GM12878 (cell line): ENCODE measurements at regions not wholly inside any gene's neighbourhood (a gene's known extent, or its start where the extent isn't known, plus 50 kb on each side); places are given as distances from the start of the nearest gene placed in this dataset.

Source experiments
- ATAC-seq: fragments of 200-7000 bp; cut with Tn5 transposase; 3 replicates; pipeline ENCODE4 v1.9.1; 2020; ENCODE audit warnings: mild to moderate bottlenecking, moderate library complexity
- BruUV-seq: library from RNA; stranded (reverse); fragments of 400-500 nt; replicated peaks from 2 replicates; lab custom pipeline; 2021; lab: Mats Ljungman, UMichigan
- CTCF ChIA-PET: fragments of 300-600 bp; sonication (Branson Sonifier 250); formaldehyde crosslinking; extraction: SDS; loops from one replicate; lab custom pipeline; 2021; ENCODE audit warnings: inconsistent platforms; lab: Yijun Ruan, JAX
- POLR2A ChIA-PET: fragments of 350-600 bp; formaldehyde crosslinking; extraction: SDS; loops from one replicate; lab custom pipeline; 2021; ENCODE audit warnings: inconsistent platforms; lab: Charles Lee
- RAD21 ChIA-PET: fragments of 300-600 bp; sonication (Branson Sonifier 250); formaldehyde crosslinking; loops from one replicate; lab custom pipeline; 2023; ENCODE audit warnings: antibody characterized with exemption; ENCODE audit not compliant: unreplicated experiment; lab: Charles Lee
- SMC1A ChIA-PET: fragments of 300-600 bp; sonication (Branson Sonifier 250); formaldehyde crosslinking; loops from one replicate; lab custom pipeline; 2023; ENCODE audit not compliant: unreplicated experiment, uncharacterized antibody; lab: Charles Lee
- DNase-seq: peaks from one replicate; pipeline ENCODE4 v3.0.0-alpha.2; 2011; ENCODE audit warnings: low read depth, low spot score
- FAIRE-seq: peaks from 3 replicates; lab custom pipeline; 2011; peaks lifted over from hg19 to GRCh38; lab: Jason Lieb, UNC
- H2AFZ ChIP-seq: 2 replicates; pipeline ENCODE4 v1.6.0; 2011; ENCODE audit warnings: low read depth, low read length, control low read depth; ENCODE audit not compliant: control insufficient read depth
- H3K27ac ChIP-seq: 2 replicates; pipeline ENCODE4 v1.5.1; 2011; ENCODE audit warnings: control low read depth; ENCODE audit not compliant: control insufficient read depth, insufficient read depth
- H3K27me3 ChIP-seq, 2 experiments: replicated peaks in 1 of 2; 2 replicates each; pipeline versions ENCODE4 v1.6.0 to v1.6.1; 2011; ENCODE audit warnings: low read length in 1 of 2; ENCODE audit not compliant: control insufficient read depth in 2 of 2, insufficient read depth in 2 of 2
- H3K36me3 ChIP-seq, 2 experiments: 2 replicates each; pipeline ENCODE4 v1.5.1; 2011; ENCODE audit warnings: low read length in 1 of 2; ENCODE audit not compliant: control insufficient read depth in 2 of 2, insufficient read depth in 2 of 2
- H3K4me1 ChIP-seq: 2 replicates; pipeline ENCODE4 v1.6.1; 2011; ENCODE audit warnings: mild to moderate bottlenecking, low read length, moderate library complexity, mixed read lengths; ENCODE audit not compliant: control insufficient read depth, insufficient read depth
- H3K4me2 ChIP-seq: 2 replicates; pipeline ENCODE4 v1.6.0; 2011; ENCODE audit warnings: control low read depth; ENCODE audit not compliant: control insufficient read depth, insufficient read depth
- H3K4me3 ChIP-seq: fragments of 200-600 bp; sonication (generic); 2 replicates; pipeline ENCODE4 v1.5.1; 2016
- H3K79me2 ChIP-seq: 2 replicates; pipeline ENCODE4 v1.6.0; 2011; ENCODE audit warnings: low read length; ENCODE audit not compliant: control insufficient read depth, insufficient read depth
- H3K9ac ChIP-seq: 2 replicates; pipeline ENCODE4 v1.8.0; 2011; ENCODE audit warnings: low read length, control low read depth, mixed read lengths; ENCODE audit not compliant: control insufficient read depth, insufficient read depth
- H3K9me3 ChIP-seq: replicated peaks from 3 replicates; pipeline ENCODE4 v1.5.1; 2011; ENCODE audit warnings: mild to moderate bottlenecking, low read length; ENCODE audit not compliant: control insufficient read depth, insufficient read depth
- H4K20me1 ChIP-seq: 2 replicates; pipeline ENCODE4 v1.6.0; 2011; ENCODE audit not compliant: control insufficient read depth, insufficient read depth
- JUND ChIP-seq: IDR thresholded peaks from 2 replicates; pipeline ENCODE4 v1.6.1; 2012; ENCODE audit warnings: low read depth, mild to moderate bottlenecking, low read length, improper control_type of control experiment, moderate library complexity
- NFIC ChIP-seq: IDR thresholded peaks from 2 replicates; pipeline ENCODE4 v1.6.1; 2012; ENCODE audit warnings: low read depth, mild to moderate bottlenecking, inconsistent platforms, low read length, moderate library complexity
- WGBS: methylation state at CpG from one replicate; pipeline ENCODE4 v1.1.6; 2016; ENCODE audit warnings: low lambda C conversion rate; ENCODE audit not compliant: insufficient replicate concordance, insufficient coverage; ENCODE audit errors: missing lambda C conversion rate; 5-methylcytosine and 5-hydroxymethylcytosine counted together
- in situ Hi-C: fragments of 300-500 bp; cut with MboI; formaldehyde crosslinking; loops from 9 replicates; pipeline ENCODE4 v1.14.3; 2018; ENCODE audit warnings: mixed read lengths
- intact Hi-C: fragments of 100-400 bp; cut with micrococcal nuclease; formaldehyde crosslinking; loops from one replicate; pipeline ENCODE4 v1.14.2; 2022; ENCODE audit not compliant: unreplicated experiment
- TF ChIP-seq, protein P1 (sequence below): IDR thresholded peaks from 2 replicates; pipeline ENCODE4 v1.6.1; 2011; ENCODE audit warnings: low read depth, low read length, improper control_type of control experiment, borderline replicate concordance
- TF ChIP-seq, protein P2 (sequence below): fragments of 450-650 bp; IDR thresholded peaks from 2 replicates; pipeline ENCODE4 v1.6.1; 2016; ENCODE audit warnings: mild to moderate bottlenecking
- TF ChIP-seq, protein P3 (sequence below): IDR thresholded peaks from 2 replicates; pipeline ENCODE4 v1.6.1; 2012; ENCODE audit warnings: improper control_type of control experiment, low read depth, low read length; ENCODE audit not compliant: insufficient replicate concordance
- TF ChIP-seq, protein P4 (sequence below): fragments of 450-650 bp; IDR thresholded peaks from 2 replicates; pipeline ENCODE4 v1.6.1; 2016; ENCODE audit warnings: mild to moderate bottlenecking, moderate library complexity, borderline replicate concordance

DNA sequence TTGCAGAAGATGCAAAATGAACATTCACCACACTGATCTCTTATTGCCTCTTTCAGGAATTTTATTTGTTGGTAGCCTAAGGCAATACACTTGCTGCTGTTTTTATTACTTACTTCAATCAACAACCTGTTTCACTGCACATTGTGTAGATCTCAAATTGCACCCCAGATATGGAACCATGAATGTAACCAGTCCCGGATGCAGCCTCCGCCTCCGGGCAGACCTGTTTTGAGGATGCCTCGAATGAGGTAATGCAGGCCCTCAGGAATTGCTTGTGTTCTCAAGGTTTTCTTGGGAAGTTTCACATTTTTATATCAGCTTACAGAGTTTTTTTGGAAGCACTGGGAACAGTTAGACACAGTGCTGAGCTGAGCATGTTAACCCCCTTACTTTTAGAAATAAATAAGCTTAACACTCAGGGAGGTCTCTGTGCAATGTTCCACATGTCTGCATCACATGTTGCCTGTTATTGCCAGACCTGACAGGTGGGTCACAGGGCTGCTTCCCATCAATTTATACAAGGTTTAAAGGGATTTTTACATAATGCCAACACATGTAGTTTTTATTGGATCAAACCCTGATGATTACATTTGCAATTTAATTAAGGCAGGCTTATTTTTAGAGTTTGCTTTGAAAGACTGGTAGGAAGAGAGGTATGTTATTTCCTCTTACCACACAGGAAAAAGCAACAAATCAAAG is 193.1 kb upstream of the POM121L12 start:
- in situ Hi-C loops (no loop called here), intact Hi-C loops (no loop called here)
- TF ChIP-seq, protein P1, sequence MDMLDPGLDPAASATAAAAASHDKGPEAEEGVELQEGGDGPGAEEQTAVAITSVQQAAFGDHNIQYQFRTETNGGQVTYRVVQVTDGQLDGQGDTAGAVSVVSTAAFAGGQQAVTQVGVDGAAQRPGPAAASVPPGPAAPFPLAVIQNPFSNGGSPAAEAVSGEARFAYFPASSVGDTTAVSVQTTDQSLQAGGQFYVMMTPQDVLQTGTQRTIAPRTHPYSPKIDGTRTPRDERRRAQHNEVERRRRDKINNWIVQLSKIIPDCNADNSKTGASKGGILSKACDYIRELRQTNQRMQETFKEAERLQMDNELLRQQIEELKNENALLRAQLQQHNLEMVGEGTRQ: no peak
- TF ChIP-seq NFIC: no peak
- TF ChIP-seq JUND: no peak
- TF ChIP-seq, protein P2, sequence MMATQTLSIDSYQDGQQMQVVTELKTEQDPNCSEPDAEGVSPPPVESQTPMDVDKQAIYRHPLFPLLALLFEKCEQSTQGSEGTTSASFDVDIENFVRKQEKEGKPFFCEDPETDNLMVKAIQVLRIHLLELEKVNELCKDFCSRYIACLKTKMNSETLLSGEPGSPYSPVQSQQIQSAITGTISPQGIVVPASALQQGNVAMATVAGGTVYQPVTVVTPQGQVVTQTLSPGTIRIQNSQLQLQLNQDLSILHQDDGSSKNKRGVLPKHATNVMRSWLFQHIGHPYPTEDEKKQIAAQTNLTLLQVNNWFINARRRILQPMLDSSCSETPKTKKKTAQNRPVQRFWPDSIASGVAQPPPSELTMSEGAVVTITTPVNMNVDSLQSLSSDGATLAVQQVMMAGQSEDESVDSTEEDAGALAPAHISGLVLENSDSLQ: no peak
- TF ChIP-seq, protein P3, sequence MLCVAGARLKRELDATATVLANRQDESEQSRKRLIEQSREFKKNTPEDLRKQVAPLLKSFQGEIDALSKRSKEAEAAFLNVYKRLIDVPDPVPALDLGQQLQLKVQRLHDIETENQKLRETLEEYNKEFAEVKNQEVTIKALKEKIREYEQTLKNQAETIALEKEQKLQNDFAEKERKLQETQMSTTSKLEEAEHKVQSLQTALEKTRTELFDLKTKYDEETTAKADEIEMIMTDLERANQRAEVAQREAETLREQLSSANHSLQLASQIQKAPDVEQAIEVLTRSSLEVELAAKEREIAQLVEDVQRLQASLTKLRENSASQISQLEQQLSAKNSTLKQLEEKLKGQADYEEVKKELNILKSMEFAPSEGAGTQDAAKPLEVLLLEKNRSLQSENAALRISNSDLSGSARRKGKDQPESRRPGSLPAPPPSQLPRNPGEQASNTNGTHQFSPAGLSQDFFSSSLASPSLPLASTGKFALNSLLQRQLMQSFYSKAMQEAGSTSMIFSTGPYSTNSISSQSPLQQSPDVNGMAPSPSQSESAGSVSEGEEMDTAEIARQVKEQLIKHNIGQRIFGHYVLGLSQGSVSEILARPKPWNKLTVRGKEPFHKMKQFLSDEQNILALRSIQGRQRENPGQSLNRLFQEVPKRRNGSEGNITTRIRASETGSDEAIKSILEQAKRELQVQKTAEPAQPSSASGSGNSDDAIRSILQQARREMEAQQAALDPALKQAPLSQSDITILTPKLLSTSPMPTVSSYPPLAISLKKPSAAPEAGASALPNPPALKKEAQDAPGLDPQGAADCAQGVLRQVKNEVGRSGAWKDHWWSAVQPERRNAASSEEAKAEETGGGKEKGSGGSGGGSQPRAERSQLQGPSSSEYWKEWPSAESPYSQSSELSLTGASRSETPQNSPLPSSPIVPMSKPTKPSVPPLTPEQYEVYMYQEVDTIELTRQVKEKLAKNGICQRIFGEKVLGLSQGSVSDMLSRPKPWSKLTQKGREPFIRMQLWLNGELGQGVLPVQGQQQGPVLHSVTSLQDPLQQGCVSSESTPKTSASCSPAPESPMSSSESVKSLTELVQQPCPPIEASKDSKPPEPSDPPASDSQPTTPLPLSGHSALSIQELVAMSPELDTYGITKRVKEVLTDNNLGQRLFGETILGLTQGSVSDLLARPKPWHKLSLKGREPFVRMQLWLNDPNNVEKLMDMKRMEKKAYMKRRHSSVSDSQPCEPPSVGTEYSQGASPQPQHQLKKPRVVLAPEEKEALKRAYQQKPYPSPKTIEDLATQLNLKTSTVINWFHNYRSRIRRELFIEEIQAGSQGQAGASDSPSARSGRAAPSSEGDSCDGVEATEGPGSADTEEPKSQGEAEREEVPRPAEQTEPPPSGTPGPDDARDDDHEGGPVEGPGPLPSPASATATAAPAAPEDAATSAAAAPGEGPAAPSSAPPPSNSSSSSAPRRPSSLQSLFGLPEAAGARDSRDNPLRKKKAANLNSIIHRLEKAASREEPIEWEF: no peak
- TF ChIP-seq, protein P4, sequence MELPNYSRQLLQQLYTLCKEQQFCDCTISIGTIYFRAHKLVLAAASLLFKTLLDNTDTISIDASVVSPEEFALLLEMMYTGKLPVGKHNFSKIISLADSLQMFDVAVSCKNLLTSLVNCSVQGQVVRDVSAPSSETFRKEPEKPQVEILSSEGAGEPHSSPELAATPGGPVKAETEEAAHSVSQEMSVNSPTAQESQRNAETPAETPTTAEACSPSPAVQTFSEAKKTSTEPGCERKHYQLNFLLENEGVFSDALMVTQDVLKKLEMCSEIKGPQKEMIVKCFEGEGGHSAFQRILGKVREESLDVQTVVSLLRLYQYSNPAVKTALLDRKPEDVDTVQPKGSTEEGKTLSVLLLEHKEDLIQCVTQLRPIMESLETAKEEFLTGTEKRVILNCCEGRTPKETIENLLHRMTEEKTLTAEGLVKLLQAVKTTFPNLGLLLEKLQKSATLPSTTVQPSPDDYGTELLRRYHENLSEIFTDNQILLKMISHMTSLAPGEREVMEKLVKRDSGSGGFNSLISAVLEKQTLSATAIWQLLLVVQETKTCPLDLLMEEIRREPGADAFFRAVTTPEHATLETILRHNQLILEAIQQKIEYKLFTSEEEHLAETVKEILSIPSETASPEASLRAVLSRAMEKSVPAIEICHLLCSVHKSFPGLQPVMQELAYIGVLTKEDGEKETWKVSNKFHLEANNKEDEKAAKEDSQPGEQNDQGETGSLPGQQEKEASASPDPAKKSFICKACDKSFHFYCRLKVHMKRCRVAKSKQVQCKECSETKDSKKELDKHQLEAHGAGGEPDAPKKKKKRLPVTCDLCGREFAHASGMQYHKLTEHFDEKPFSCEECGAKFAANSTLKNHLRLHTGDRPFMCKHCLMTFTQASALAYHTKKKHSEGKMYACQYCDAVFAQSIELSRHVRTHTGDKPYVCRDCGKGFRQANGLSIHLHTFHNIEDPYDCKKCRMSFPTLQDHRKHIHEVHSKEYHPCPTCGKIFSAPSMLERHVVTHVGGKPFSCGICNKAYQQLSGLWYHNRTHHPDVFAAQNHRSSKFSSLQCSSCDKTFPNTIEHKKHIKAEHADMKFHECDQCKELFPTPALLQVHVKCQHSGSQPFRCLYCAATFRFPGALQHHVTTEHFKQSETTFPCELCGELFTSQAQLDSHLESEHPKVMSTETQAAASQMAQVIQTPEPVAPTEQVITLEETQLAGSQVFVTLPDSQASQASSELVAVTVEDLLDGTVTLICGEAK: no peak
- SMC1A ChIA-PET: no interaction called here
- Histone ChIP-seq H3K9me3 (no peaks in the 10 kb centered on the region), H3K27me3 (no peaks in the 10 kb centered on the region), H4K20me1 (no peaks in the 10 kb centered on the region), H3K36me3 (no peaks in the 10 kb centered on the region), H3K9ac (no peak overlapping the region), H2AFZ (no peak overlapping the region), H3K4me1 (no peaks in the 10 kb centered on the region), H3K4me2 (no peak overlapping the region), H3K79me2 (no peaks in the 10 kb centered on the region), H3K27ac (no peak overlapping the region), H3K4me3 (no peak overlapping the region)
- DNase-seq (no peak), ATAC-seq (no peak), FAIRE-seq (no peak)
- POLR2A ChIA-PET: no interaction called here
- RAD21 ChIA-PET: no interaction called here
- 77% methylated on average over 4 of the region's 4 CpGs for WGBS
- CTCF ChIA-PET: no interaction called here
- no TSS peak for BruUV-seq
